Heart left ventricle (tissue), 13 donors: ENCODE measurements at regions not wholly inside any gene's neighbourhood (a gene's known extent, or its start where the extent isn't known, plus 50 kb on each side); places are given as distances from the start of the nearest gene placed in this dataset.

Experiments
- POLR2A ChIP-seq, 2 donors: fragments of 450-650 bp; IDR thresholded peaks; one replicate each; pipeline ENCODE4 v1.6.1; 2017; ENCODE audit warnings: antibody characterized with exemption in 2 of 2, mild to moderate bottlenecking in 2 of 2, moderate library complexity in 2 of 2
- TF ChIP-seq, protein P1 (sequence below), 12 donors: fragments of 200-600 bp; sonication (generic) in 4 of 12; IDR thresholded peaks; one replicate each; pipeline versions ENCODE4 v1.5.0 to v1.8.0; 2018 to 2022; ENCODE audit warnings: antibody characterized with exemption in 12 of 12, mild to moderate bottlenecking in 5 of 12
- donor health status: ischemic (EF 13 %, LVEDD 7.1; RV severe dilation, severe dysfunction).
- donor health status: DM: no; HTN: yes; CAD: no.
- donor health status: DM: no; HTN: no; CAD: no.
- donor health status: ischemic (EF 25% LVEDD 6.9; RV normal size, moderate dysfunction).
- donor health status: ischemic (EF 25% LVEDD 5.7; RV mildly dilated, moderate dysfunction).
- donor health status: ischemic (EF 35%, LVEDD 5.7; RV mildly dilated, moderate dysfunction).
- donor health status: nonischemic (EF 11% LVEDD 7.7; RV severe dilation, severe dysfunction).
- donor health status: DM: yes; HTN: yes; CAD: no.
- donor health status: PGD.
- donor health status: ischemic (EF 29% LVEDD 5.4; RV normal size, mild dysfunction).
- donor health status: nonischemic (EF 23%, LVEDD 6.1; RV moderate dilation, normal function).

DNA sequence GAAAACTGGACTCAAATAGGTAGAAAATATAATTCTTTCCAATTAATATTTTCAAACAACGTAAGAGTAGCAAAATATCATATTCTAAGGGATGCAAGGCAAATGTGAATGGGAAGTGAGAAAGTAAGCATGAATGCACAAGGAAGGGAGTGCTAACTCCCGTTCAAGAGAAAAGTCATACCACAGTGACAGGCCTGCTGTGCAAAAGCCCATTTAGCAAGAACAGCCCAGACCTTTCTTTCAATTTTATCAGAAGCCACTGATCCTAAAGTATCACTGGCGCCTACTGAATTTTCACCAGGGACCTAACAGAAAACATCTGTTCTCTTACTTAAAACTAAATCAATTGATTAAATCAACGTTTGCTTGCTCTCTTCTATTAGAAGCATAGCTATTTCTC lies 157.9 kb upstream of the DKK2 start:
- TF ChIP-seq POLR2A (IDR thresholded peaks at IDR 0.05): no peak
- TF ChIP-seq, protein P1, sequence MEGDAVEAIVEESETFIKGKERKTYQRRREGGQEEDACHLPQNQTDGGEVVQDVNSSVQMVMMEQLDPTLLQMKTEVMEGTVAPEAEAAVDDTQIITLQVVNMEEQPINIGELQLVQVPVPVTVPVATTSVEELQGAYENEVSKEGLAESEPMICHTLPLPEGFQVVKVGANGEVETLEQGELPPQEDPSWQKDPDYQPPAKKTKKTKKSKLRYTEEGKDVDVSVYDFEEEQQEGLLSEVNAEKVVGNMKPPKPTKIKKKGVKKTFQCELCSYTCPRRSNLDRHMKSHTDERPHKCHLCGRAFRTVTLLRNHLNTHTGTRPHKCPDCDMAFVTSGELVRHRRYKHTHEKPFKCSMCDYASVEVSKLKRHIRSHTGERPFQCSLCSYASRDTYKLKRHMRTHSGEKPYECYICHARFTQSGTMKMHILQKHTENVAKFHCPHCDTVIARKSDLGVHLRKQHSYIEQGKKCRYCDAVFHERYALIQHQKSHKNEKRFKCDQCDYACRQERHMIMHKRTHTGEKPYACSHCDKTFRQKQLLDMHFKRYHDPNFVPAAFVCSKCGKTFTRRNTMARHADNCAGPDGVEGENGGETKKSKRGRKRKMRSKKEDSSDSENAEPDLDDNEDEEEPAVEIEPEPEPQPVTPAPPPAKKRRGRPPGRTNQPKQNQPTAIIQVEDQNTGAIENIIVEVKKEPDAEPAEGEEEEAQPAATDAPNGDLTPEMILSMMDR (IDR thresholded peaks at IDR 0.05): no peak
